HCT116 (cell line): ENCODE measurements at regions not wholly inside any gene's neighbourhood (a gene's known extent, or its start where the extent isn't known, plus 50 kb on each side); places are given as distances from the start of the nearest gene placed in this dataset.

Experiments used
- CTCF ChIP-seq, 3 experiments: fragments of 200-600 bp in 1 of 3; sonication (generic) in 1 of 3; IDR thresholded peaks in 2 of 3; conservative IDR thresholded peaks in 1 of 3; 2 replicates each; pipeline ENCODE4 v1.5.1; 2012 to 2017; ENCODE audit warnings: low read depth in 2 of 3, low read length in 2 of 3, antibody characterized with exemption in 1 of 3, borderline replicate concordance in 1 of 3, control low read depth in 1 of 3, mild to moderate bottlenecking in 1 of 3, mixed read lengths in 1 of 3, mixed run types in 1 of 3, moderate library complexity in 1 of 3; ENCODE audit not compliant: insufficient read depth in 1 of 3
- EZH2phosphoT487 ChIP-seq: fragments of 200-600 bp; IDR thresholded peaks from 2 replicates; pipeline ENCODE4 v1.6.1; 2018; ENCODE audit warnings: antibody characterized with exemption, borderline replicate concordance
- POLR2A ChIP-seq: IDR thresholded peaks from 2 replicates; pipeline ENCODE4 v1.7.0; 2011; ENCODE audit warnings: borderline replicate concordance; ENCODE audit not compliant: insufficient read depth, insufficient read length; ENCODE audit errors: extremely low read depth
- SRF ChIP-seq: IDR thresholded peaks from 2 replicates; pipeline ENCODE4 v1.6.1; 2012; ENCODE audit warnings: low read depth

- TF ChIP-seq EZH2phosphoT487 (no peak), POLR2A (no peak), SRF (no peak), CTCF (IDR thresholded peaks at IDR 0.05 in 2 of 3, conservative IDR thresholded peaks at IDR 0.05 in 1 of 3; ENCODE audit: borderline replicate concordance in 1 of 3, insufficient read depth in 1 of 3, low read depth in 2 of 3, low read length in 2 of 3) (no peak)
Observed at GRCh38 chr2:203599509-203599908, 64.4 kb upstream of the RAPH1 start.
